Stimulated activated CD4-positive, alpha-beta T cell treated with anti-CD3 and anti-CD28 coated beads, Interleukin-12 subunit alpha, Interleukin-12 subunit beta, amount 100 ng/mL, for 4 hours (primary cell): ENCODE measurements at regions not wholly inside any gene's neighbourhood (a gene's known extent, or its start where the extent isn't known, plus 50 kb on each side); places are given as distances from the start of the nearest gene placed in this dataset.
"Not testable (repeated sequence)": the region's sequence is repeated elsewhere in the genome, so short reads cannot be mapped to it uniquely, and the experiment has no call there.

Experiments
- DNase-seq: peaks from one replicate; pipeline ENCODE4 v3.0.0-alpha.2; 2020

DNA sequence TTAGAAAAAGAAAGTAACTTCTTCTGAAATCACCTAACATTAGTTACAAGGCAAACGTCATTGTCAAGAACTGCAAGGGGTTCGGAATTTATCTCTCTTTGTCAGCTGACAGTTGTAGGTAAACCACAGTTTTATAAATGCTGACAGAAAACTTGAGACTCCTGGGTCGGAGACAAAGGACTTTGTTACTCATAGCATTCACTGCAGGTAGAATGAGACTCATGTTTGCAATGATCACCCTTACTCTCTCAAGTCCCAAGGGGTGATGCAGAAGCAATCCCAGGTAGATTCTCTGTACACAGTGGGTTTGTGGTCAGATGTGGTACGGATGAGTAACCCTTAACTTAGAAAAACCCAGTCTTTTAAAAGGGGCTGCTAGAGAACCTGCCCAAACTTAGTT lies 757.8 kb downstream of the TRIB2 start:
- DNase-seq = no peak

- no peak for DNase-seq
Observed at GRCh38 chr2:13480057-13480456, 763.3 kb downstream of the TRIB2 start.

GRCh38 chr2:13481201-13481600 lies 764.5 kb downstream of the TRIB2 start:
- no peak for DNase-seq

GRCh38 chr2:13485256-13485655 lies 768.5 kb downstream of the TRIB2 start:
- DNase-seq = no peak

GRCh38 chr2:13488965-13489364 lies 772.2 kb downstream of the TRIB2 start:
- DNase-seq = no peak

GRCh38 chr2:13492262-13492661 lies 775.5 kb downstream of the TRIB2 start:
- DNase-seq = no peak

DNA sequence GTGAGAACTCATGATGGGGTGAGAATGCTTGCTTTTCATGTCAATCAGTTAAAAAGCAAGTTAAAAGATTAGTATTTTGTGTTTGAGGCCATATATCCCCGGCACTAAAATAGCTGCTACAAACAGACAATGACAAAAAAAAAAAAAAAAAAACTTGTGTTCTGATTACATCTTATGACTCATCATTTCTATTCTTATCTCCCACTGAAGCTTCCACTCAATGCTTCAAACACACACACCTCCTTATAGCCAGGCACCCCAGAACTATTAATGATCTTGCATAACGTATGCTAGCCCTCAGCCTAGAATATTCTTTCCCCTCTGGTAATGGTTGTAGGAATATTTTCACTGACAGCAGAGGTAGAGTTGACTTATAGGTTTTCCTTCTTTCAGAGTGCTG lies 778.3 kb downstream of the TRIB2 start:
- no peak for DNase-seq

DNA sequence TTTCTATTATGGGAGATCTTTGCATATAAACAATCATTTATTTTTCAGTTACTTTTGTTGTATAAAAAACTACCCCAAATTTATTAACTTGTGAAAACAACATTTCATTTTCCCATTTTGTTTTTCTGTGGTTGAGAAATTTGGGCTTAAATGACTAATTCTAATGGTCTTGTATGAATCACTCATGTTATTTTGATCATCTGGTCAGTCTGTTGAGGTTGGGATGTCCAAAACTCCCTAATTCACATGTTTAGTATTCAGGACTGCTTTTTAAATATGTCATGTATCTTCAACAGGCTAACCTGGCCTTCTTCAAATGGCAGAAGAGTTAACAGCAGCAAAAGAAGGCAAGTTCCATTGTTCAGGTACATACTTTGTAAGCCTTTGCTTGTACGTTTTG lies 788.1 kb downstream of the TRIB2 start:
- no peak for DNase-seq

GRCh38 chr2:13508671-13509070 lies 791.9 kb downstream of the TRIB2 start:
- no peak for DNase-seq

GRCh38 chr2:13515254-13515653 lies 798.5 kb downstream of the TRIB2 start:
- no peak for DNase-seq

GRCh38 chr2:13522096-13522495 lies 805.4 kb downstream of the TRIB2 start:
- no peak for DNase-seq

DNA sequence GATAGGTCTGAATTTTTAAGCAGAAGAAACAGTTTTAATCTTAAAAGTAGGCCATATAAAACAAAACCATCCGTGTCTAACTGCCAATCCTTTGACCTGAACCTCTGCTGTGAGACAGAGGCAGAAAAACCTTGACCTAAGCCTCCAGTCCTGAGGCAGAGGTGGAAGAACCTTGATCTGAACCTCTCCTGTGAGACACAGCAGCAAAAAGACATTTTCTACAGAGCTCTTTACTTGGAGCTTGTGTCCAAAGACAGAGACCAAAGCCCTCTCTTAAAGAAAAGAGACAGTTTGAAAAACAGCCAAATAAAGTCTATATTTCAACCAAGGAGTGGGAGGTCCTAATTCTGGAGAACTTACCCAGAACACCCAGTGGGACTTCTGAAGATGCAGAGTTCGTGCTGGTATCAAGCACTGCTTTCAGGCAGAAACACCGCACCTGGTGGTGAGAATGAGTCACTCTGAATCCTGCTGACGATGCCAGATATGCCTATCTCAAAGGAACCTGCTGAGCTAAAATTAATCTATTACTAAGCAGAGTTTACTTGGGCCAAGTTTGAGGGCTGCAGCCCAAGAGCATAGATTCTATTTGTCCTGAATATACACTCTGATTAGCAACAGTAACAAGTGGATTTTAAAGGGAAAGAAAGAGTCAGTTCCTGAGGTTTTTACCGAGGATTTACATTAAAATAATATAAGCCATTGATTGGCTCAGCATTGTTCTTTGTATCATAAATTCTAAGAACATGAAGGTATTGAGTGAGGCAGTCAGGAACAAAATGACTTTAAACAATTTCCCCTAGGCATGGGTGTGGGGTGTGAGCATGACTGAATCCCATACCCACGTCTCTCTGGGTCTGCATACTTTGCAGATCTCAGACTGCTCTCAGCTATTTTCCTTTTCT lies 806.4 kb downstream of the TRIB2 start:
- DNase-seq = no peak

- no peak for DNase-seq
Observed at GRCh38 chr2:13524492-13524891, 807.8 kb downstream of the TRIB2 start.

- not testable (repeated sequence) for DNase-seq
Observed at GRCh38 chr2:13531735-13532410, 815.1 kb downstream of the TRIB2 start.

DNA sequence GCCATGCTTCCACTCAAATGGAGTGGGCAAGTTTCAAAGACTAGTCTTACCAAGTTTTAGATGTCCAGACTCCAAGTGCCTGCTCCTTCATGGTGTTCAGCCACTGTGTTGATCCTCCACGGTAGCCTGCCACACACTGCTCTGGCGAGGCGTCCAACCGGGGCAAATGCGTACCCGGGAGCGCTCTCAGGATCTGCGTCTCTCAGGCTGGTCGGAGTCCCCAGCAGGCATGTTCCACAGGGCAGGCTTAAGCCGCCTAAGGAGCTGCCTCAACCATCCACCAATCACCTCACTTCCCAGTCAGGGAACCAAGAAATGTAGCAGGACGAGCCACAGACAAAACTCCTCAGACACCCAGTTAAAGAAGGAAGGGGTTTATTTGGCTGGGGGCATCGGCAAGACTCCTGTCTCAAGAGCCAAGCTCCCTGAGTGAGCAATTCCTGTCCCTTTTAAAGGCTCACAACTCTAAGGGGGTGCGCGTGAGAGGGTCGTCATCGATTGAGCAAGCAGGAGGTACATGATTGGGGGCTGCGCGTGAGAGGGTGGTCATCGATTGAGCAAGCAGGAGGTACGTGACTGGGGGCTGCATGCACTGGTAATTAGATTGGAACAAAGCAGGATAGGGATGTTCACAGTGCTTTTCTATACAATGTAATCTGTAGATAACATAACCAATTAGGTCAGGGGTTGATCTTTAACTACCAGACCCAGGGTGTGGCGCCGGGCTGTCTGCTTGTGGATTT lies 816.2 kb downstream of the TRIB2 start:
- not testable (repeated sequence) for DNase-seq

DNA sequence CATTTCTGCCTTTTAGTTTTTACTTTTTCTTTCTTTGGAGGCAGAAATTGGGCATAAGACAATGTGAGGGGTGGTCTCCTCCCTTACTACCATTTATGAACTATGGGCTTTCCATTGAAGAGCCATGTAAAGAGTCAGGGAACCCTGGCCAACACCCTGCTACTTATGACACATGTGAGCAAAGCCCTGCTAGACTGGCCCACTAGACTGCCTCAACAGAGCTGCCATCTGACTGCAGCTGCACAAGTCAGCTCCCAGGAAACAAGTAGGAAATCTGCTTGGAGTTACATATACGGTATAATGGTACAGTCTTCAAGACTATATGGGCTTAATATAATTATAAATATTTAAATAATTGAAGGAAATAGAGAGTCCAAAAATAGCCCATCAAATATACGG lies 816.8 kb downstream of the TRIB2 start:
- DNase-seq = no peak

- no peak for DNase-seq
Observed at GRCh38 chr2:13536941-13537340, 820.2 kb downstream of the TRIB2 start.

DNA sequence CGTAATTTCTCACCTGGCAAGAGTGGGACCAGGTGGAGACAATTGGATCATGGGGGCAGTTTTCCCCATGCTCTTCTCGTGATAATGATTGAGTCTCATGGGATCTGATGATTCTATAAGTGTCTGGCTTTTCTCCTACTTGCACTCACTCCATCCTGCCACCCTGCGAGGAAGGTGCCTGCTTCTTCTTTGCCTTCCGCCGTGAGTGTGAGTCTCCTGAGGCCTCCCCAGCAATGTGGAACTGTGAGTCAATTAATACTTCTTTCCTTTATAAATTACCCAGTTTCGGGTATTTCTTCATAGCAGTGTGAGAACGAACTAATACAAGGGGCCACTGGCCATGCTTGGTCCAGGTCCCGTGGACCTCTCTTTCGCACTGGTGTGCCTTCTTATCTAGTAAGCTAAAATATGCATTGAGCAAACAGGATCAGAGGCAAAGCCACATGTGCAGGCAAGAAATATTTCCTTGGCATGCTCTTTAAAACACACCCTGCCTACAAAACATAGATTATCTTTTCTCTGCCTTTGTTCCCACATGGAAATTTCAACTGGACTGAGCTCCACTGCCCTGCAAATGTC lies 821.1 kb downstream of the TRIB2 start:
- no peak for DNase-seq

- no peak for DNase-seq
Observed at GRCh38 chr2:13539296-13539695, 822.6 kb downstream of the TRIB2 start.

DNA sequence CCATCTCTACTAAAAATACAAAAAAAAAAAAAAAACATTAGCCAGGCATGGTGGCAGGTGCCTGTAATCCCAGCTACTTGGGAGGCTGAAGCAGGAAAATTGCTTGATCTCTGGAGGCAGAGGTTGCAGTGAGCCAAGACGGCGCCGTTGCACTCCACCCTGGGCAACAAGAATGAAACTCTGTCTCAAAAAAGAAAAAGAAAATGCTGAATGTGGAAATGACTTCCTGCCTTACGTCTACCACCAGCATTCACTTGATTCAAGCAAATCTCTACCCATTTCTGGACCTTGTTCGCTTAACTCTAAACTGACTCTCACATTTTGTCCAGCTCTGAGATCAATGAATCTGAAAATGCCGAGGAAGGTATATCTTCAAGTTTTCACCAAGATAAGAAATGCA lies 825.3 kb downstream of the TRIB2 start:
- DNase-seq = no peak

DNA sequence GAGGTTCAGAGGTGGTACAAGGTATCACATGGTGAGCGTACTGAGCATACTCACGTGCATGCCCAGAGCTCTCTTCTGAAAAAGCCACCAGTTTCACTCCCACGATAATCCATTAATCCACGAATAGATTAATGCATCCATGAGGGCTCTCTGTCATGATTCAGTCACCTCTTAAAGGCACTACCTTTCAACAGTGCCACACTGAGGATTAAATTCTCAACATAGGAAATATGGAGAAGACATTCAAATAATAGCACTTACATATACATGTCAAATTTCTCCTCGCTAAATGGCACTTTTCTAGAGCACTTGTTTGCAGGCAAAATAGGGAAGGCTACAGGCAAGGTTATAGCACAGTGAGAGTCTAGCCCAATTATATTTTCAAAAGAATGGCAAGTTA lies 825.9 kb downstream of the TRIB2 start:
- DNase-seq = no peak

- DNase-seq = no peak
Observed at GRCh38 chr2:13543550-13543949, 826.8 kb downstream of the TRIB2 start.

DNA sequence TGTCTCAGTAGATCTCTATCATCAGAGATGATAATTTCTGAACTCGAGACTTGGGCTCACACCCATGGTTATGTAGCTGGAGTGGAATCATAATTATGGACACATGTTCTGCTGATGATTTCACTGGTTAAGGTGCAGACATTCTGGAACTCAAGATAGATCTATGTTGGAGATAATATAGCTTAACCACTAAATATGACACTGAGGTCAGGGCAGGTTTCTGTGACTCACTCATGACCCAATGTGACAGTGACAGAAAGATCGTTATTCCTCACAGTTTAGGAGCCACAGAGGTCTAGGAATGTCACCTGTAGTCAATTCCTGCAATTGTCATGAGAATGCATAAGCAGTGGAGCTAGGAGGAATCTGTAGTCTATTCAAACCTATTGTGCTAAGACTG lies 828.6 kb downstream of the TRIB2 start:
- DNase-seq = no peak
